GM18498 (cell line): ENCODE measurements at regions not wholly inside any gene's neighbourhood (a gene's known extent, or its start where the extent isn't known, plus 50 kb on each side); places are given as distances from the start of the nearest gene placed in this dataset.
A peak's percentile ranks its signal among the peaks of the same experiment; 100 is the strongest.

ENCODE experiments used
- ATAC-seq: cut with Tn5 transposase; IDR thresholded peaks from one replicate; pipeline ENCODE4 v1.9.1; 2021; ENCODE audit warnings: mild to moderate bottlenecking, moderate library complexity; ENCODE audit not compliant: unreplicated experiment

DNA sequence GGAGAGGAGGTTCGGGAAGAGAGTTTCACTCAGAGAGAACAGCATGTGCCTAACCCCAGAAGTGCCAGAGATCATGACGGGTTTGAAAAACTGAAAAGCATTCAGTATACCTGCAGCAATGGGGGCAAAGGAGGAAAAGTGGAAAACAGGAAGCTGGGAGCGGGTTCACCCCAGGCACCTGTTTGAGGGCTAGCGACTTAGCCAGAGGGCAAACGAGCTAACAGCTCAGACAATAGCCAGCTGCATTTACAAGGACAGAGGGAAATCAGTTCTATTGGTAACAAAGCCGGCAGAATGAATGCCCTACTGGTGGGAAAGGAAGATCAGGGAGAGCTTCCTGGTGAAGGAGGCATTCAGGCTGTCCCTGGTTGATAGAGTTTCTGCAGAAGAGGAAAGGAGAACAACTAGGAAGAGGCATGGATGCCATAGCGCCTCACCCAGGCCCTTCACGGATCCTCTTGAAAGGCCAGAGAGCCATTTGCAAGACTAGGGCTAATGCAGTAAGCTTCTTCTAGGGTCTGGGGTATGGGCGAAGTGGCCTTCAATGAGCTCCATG is 141.7 kb upstream of the ADRA1B start:
- ATAC-seq, result no peak

- no peak for ATAC-seq
Observed at GRCh38 chr5:159775890-159776289, 140.4 kb upstream of the ADRA1B start.

- ATAC-seq, result no peak
Observed at GRCh38 chr5:159777049-159777660, 139.1 kb upstream of the ADRA1B start.

DNA sequence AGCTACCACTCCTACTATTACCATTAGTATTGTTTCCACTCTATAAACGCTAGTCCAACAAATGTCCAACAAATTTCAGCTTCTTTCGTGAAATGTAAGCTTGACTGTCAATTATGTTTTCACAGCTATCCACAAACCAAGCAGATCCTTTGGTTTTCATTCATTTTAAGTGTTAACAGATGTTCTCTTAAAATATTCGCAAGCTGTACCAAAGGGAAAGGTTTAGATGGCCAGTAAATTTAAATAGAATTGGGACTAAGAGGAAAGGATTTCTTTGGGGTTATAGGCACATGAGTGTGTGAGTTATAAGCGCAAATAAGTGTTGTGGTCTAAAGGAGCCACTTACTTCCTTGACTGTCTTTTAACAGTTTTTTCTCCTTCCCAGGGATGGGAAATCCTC is 136.8 kb upstream of the ADRA1B start:
- ATAC-seq, result no peak

GRCh38 chr5:159780246-159780645 is 136.0 kb upstream of the ADRA1B start:
- no peak for ATAC-seq

GRCh38 chr5:159781626-159782157 is 134.6 kb upstream of the ADRA1B start:
- no peak for ATAC-seq

GRCh38 chr5:159782197-159782994 is 133.9 kb upstream of the ADRA1B start:
- ATAC-seq, result peak; percentile 60

DNA sequence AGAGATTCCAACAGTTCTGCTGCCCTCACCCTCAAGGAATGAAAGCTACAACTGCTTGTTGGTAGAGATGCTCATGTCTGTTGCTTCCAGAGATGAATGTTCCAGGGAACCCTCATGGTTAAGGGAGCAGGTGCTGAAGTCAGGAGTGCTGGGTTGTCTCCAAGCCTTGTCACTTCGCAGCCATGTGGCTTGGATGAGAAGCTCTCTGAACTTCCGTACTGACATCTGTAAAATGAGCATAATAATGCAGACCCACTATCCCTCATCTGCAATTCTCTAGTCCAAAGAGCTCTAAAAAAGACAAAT is 133.3 kb upstream of the ADRA1B start:
- no peak for ATAC-seq

GRCh38 chr5:159783726-159784247 is 132.5 kb upstream of the ADRA1B start:
- ATAC-seq, result no peak

DNA sequence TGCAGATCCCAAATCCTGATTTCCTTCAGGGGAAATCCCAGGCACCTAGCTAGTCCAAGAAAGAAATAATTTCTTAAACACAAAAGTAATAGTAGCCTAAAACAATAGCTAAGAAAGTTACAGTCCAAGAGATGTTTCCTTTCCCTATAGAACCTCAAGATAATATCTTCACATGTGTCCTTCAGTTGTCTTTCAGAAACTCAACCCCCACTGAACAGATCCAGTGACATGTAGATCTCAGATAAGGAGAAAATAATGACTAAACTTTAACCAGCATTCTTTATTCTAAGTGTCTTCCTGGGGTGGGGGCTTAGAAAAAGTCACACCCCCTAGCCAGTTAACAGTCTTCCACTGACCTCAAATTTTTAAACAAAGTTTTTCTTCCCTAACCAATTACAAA is 131.3 kb upstream of the ADRA1B start:
- ATAC-seq, result no peak

- ATAC-seq, result no peak
Observed at GRCh38 chr5:159785656-159786055, 130.6 kb upstream of the ADRA1B start.

GRCh38 chr5:159786201-159786600 is 130.1 kb upstream of the ADRA1B start:
- ATAC-seq, result no peak

- no peak for ATAC-seq
Observed at GRCh38 chr5:159786901-159787691, 129.2 kb upstream of the ADRA1B start.

- ATAC-seq, result no peak
Observed at GRCh38 chr5:159787837-159788236, 128.4 kb upstream of the ADRA1B start.

DNA sequence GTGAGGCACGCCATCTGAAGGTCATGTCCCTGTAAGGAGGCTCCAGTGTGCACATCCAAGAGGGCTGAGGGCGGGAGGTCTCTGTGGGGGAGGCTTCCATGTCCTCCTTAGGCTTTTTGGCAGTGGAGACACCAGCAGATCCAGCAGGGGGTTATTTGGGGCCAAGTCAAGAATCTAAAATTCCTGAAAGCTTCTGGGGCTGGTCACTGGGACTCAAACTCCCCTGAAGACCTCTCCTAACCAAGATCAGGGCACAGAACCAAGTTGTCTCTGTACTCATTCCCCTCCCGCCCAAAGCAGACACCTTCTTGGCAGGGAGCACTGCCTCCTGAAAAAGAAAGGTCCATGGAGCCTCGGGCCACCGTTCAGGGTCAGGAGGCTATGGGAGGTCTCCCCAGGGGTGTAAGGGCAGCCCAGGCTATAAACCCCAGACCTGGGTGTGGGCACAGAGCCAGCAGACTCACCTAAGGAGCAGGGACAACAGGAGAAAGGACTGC is 127.4 kb upstream of the ADRA1B start:
- no peak for ATAC-seq

GRCh38 chr5:159792180-159792579 is 124.1 kb upstream of the ADRA1B start:
- ATAC-seq, result no peak

- ATAC-seq, result no peak
Observed at GRCh38 chr5:159797261-159797970, 118.9 kb upstream of the ADRA1B start.

DNA sequence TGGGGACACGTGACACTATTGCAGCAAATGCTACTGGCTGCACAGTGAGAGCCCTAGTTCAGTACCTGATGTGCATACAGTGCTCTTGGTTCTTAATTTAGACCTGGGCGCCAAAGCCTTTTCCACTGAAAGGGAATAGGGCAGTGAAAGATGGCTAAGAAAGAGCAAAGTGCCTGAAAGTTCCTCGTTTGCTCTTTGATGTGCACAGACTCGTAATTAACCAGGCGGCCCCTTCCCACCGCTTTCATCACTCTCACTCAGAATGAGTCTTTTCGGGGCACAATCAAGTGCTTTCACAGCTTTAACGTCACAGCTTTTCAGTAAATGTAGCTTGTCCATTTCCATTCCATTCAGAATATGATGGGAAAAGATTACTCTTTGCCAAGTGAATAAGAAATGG is 116.6 kb upstream of the ADRA1B start:
- no peak for ATAC-seq

GRCh38 chr5:159800131-159800840 is 116.0 kb upstream of the ADRA1B start:
- ATAC-seq, result no peak

GRCh38 chr5:159801303-159801702 is 115.0 kb upstream of the ADRA1B start:
- ATAC-seq, result no peak
